Activated naive CD4-positive, alpha-beta T cell treated with anti-CD3 and anti-CD28 coated beads, Interleukin-2, amount 50 U/mL, for 24 hours (primary cell): ENCODE measurements at regions not wholly inside any gene's neighbourhood (a gene's known extent, or its start where the extent isn't known, plus 50 kb on each side); places are given as distances from the start of the nearest gene placed in this dataset.

ENCODE experiments used
- H3K27ac Mint-ChIP-seq: one replicate; pipeline ENCODE4 v1.8.0; 2021; ENCODE audit warnings: mild to moderate bottlenecking, mixed read lengths
- H3K27me3 Mint-ChIP-seq: one replicate; pipeline ENCODE4 v1.8.0; 2021; ENCODE audit warnings: mixed read lengths
- H3K36me3 Mint-ChIP-seq: one replicate; pipeline ENCODE4 v1.8.0; 2021; ENCODE audit warnings: mixed read lengths
- H3K4me1 Mint-ChIP-seq: one replicate; pipeline ENCODE4 v1.8.0; 2021; ENCODE audit warnings: mixed read lengths
- H3K4me3 Mint-ChIP-seq: one replicate; pipeline ENCODE4 v1.8.0; 2021; ENCODE audit warnings: mild to moderate bottlenecking, mixed read lengths
- H3K9me3 Mint-ChIP-seq: one replicate; pipeline ENCODE4 v1.8.0; 2021; ENCODE audit warnings: mixed read lengths

- H3K4me3 Mint-ChIP-seq: no peak overlapping the region
- H3K4me1 Mint-ChIP-seq: peaks cover 10% of the 10 kb centered on the region
- H3K27ac Mint-ChIP-seq: no peak overlapping the region
- H3K9me3 Mint-ChIP-seq: no peaks in the 10 kb centered on the region
- no peaks in the 10 kb centered on the region for H3K27me3 Mint-ChIP-seq
- no peaks in the 10 kb centered on the region for H3K36me3 Mint-ChIP-seq
Observed at GRCh38 chr12:92650228-92650822, 52.5 kb upstream of the PLEKHG7 start.

- Mint-ChIP-seq H3K27me3 (no peaks in the 10 kb centered on the region), H3K9me3 (no peaks in the 10 kb centered on the region), H3K4me1 (peaks cover 10% of the 10 kb centered on the region), H3K27ac (no peak overlapping the region), H3K36me3 (no peaks in the 10 kb centered on the region), H3K4me3 (no peak overlapping the region)
Observed at GRCh38 chr12:92649511-92650227, 53.1 kb upstream of the PLEKHG7 start.

GRCh38 chr12:92648242-92649031 lies 54.4 kb upstream of the PLEKHG7 start:
- Mint-ChIP-seq H3K9me3 (peaks cover 1% of the 10 kb centered on the region), H3K4me1 (peaks cover 10% of the 10 kb centered on the region), H3K27ac (no peak overlapping the region), H3K27me3 (no peaks in the 10 kb centered on the region), H3K36me3 (no peaks in the 10 kb centered on the region), H3K4me3 (no peak overlapping the region)

- no peaks in the 10 kb centered on the region for H3K4me1 Mint-ChIP-seq
- H3K9me3 Mint-ChIP-seq: peaks cover 8% of the 10 kb centered on the region
- H3K36me3 Mint-ChIP-seq: peaks cover 3% of the 10 kb centered on the region
- H3K4me3 Mint-ChIP-seq: no peak overlapping the region
- no peak overlapping the region for H3K27ac Mint-ChIP-seq
- H3K27me3 Mint-ChIP-seq: no peaks in the 10 kb centered on the region
Observed at GRCh38 chr12:92641291-92641690, 61.5 kb upstream of the PLEKHG7 start.

GRCh38 chr12:92640691-92641090 lies 62.1 kb upstream of the PLEKHG7 start:
- Mint-ChIP-seq H3K27me3 (no peaks in the 10 kb centered on the region), H3K4me3 (no peak overlapping the region), H3K9me3 (peaks cover 8% of the 10 kb centered on the region), H3K36me3 (peaks cover 3% of the 10 kb centered on the region), H3K4me1 (no peaks in the 10 kb centered on the region), H3K27ac (no peak overlapping the region)

- H3K27me3 Mint-ChIP-seq: no peaks in the 10 kb centered on the region
- H3K4me1 Mint-ChIP-seq: no peaks in the 10 kb centered on the region
- no peak overlapping the region for H3K27ac Mint-ChIP-seq
- peaks cover 3% of the 10 kb centered on the region for H3K36me3 Mint-ChIP-seq
- H3K9me3 Mint-ChIP-seq: peaks cover 8% of the 10 kb centered on the region
- H3K4me3 Mint-ChIP-seq: no peak overlapping the region
Observed at GRCh38 chr12:92639017-92639416, 63.8 kb upstream of the PLEKHG7 start.

GRCh38 chr12:92634730-92635129 lies 68.1 kb upstream of the PLEKHG7 start:
- Mint-ChIP-seq H3K36me3 (no peaks in the 10 kb centered on the region), H3K4me1 (no peaks in the 10 kb centered on the region), H3K27ac (no peak overlapping the region), H3K4me3 (no peak overlapping the region), H3K9me3 (no peaks in the 10 kb centered on the region), H3K27me3 (no peaks in the 10 kb centered on the region)

- Mint-ChIP-seq H3K27ac (no peak overlapping the region), H3K9me3 (no peaks in the 10 kb centered on the region), H3K4me3 (no peak overlapping the region), H3K36me3 (no peaks in the 10 kb centered on the region), H3K4me1 (no peaks in the 10 kb centered on the region), H3K27me3 (no peaks in the 10 kb centered on the region)
Observed at GRCh38 chr12:92634202-92634601, 68.6 kb upstream of the PLEKHG7 start.

GRCh38 chr12:92630968-92631367 lies 71.8 kb upstream of the PLEKHG7 start:
- no peaks in the 10 kb centered on the region for H3K27me3 Mint-ChIP-seq
- no peak overlapping the region for H3K4me3 Mint-ChIP-seq
- H3K36me3 Mint-ChIP-seq: no peaks in the 10 kb centered on the region

GRCh38 chr12:92629349-92630065 lies 73.3 kb upstream of the PLEKHG7 start:
- Mint-ChIP-seq H3K9me3 (no peaks in the 10 kb centered on the region), H3K27ac (no peak overlapping the region), H3K4me1 (no peaks in the 10 kb centered on the region), H3K27me3 (no peaks in the 10 kb centered on the region), H3K36me3 (no peaks in the 10 kb centered on the region), H3K4me3 (no peak overlapping the region)

More at GRCh38 chr12:92630968-92631367, 71.8 kb upstream of the PLEKHG7 start:
- H3K4me1 Mint-ChIP-seq: no peaks in the 10 kb centered on the region
- H3K9me3 Mint-ChIP-seq: no peaks in the 10 kb centered on the region
- no peak overlapping the region for H3K27ac Mint-ChIP-seq

- Mint-ChIP-seq H3K36me3 (no peaks in the 10 kb centered on the region), H3K9me3 (no peaks in the 10 kb centered on the region), H3K4me3 (no peak overlapping the region), H3K4me1 (no peaks in the 10 kb centered on the region), H3K27ac (no peak overlapping the region), H3K27me3 (no peaks in the 10 kb centered on the region)
Observed at GRCh38 chr12:92628476-92628875, 74.3 kb upstream of the PLEKHG7 start.

GRCh38 chr12:92627511-92627910 lies 75.3 kb upstream of the PLEKHG7 start:
- Mint-ChIP-seq H3K27me3 (no peaks in the 10 kb centered on the region), H3K4me3 (no peak overlapping the region), H3K27ac (no peak overlapping the region), H3K9me3 (no peaks in the 10 kb centered on the region), H3K36me3 (no peaks in the 10 kb centered on the region), H3K4me1 (no peaks in the 10 kb centered on the region)

- no peaks in the 10 kb centered on the region for H3K4me1 Mint-ChIP-seq
- no peak overlapping the region for H3K27ac Mint-ChIP-seq
- H3K4me3 Mint-ChIP-seq: no peak overlapping the region
- H3K27me3 Mint-ChIP-seq: no peaks in the 10 kb centered on the region
- peaks cover 4% of the 10 kb centered on the region for H3K36me3 Mint-ChIP-seq
- no peaks in the 10 kb centered on the region for H3K9me3 Mint-ChIP-seq
Observed at GRCh38 chr12:92625639-92626310, 77.0 kb upstream of the PLEKHG7 start.

GRCh38 chr12:92624236-92624635 lies 78.6 kb upstream of the PLEKHG7 start:
- H3K27me3 Mint-ChIP-seq: no peaks in the 10 kb centered on the region
- H3K4me3 Mint-ChIP-seq: no peak overlapping the region
- no peaks in the 10 kb centered on the region for H3K4me1 Mint-ChIP-seq
- H3K36me3 Mint-ChIP-seq: peaks cover 4% of the 10 kb centered on the region
- no peak overlapping the region for H3K27ac Mint-ChIP-seq
- no peaks in the 10 kb centered on the region for H3K9me3 Mint-ChIP-seq

- Mint-ChIP-seq H3K4me3 (no peak overlapping the region), H3K9me3 (no peaks in the 10 kb centered on the region), H3K27me3 (no peaks in the 10 kb centered on the region), H3K4me1 (no peaks in the 10 kb centered on the region), H3K36me3 (peaks cover 4% of the 10 kb centered on the region), H3K27ac (no peak overlapping the region)
Observed at GRCh38 chr12:92623386-92623785, 79.4 kb upstream of the PLEKHG7 start.
